ENCODE measurements at regions not wholly inside any gene's neighbourhood (a gene's known extent, or its start where the extent isn't known, plus 50 kb on each side); places are given as distances from the start of the nearest gene placed in this dataset.

- TF ChIP-seq, protein P1, sequence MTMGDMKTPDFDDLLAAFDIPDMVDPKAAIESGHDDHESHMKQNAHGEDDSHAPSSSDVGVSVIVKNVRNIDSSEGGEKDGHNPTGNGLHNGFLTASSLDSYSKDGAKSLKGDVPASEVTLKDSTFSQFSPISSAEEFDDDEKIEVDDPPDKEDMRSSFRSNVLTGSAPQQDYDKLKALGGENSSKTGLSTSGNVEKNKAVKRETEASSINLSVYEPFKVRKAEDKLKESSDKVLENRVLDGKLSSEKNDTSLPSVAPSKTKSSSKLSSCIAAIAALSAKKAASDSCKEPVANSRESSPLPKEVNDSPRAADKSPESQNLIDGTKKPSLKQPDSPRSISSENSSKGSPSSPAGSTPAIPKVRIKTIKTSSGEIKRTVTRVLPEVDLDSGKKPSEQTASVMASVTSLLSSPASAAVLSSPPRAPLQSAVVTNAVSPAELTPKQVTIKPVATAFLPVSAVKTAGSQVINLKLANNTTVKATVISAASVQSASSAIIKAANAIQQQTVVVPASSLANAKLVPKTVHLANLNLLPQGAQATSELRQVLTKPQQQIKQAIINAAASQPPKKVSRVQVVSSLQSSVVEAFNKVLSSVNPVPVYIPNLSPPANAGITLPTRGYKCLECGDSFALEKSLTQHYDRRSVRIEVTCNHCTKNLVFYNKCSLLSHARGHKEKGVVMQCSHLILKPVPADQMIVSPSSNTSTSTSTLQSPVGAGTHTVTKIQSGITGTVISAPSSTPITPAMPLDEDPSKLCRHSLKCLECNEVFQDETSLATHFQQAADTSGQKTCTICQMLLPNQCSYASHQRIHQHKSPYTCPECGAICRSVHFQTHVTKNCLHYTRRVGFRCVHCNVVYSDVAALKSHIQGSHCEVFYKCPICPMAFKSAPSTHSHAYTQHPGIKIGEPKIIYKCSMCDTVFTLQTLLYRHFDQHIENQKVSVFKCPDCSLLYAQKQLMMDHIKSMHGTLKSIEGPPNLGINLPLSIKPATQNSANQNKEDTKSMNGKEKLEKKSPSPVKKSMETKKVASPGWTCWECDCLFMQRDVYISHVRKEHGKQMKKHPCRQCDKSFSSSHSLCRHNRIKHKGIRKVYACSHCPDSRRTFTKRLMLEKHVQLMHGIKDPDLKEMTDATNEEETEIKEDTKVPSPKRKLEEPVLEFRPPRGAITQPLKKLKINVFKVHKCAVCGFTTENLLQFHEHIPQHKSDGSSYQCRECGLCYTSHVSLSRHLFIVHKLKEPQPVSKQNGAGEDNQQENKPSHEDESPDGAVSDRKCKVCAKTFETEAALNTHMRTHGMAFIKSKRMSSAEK (CRISPR knock-in tag; IDR thresholded peaks at IDR 0.05; ENCODE audit: borderline replicate concordance) = no peak
- TF ChIP-seq ZNF138 (CRISPR knock-in tag; conservative IDR thresholded peaks at IDR 0.05) = no peak
- TF ChIP-seq ZNF219 (CRISPR knock-in tag; IDR thresholded peaks at IDR 0.05; ENCODE audit: borderline replicate concordance) = no peak
- no peak for TF ChIP-seq FOXP1 (CRISPR knock-in tag; IDR thresholded peaks at IDR 0.05; ENCODE audit: borderline replicate concordance)
- no peak for TF ChIP-seq ZNF317 (CRISPR knock-in tag; IDR thresholded peaks at IDR 0.05; ENCODE audit: borderline replicate concordance, low read depth)
- TF ChIP-seq ELF4 (CRISPR knock-in tag; IDR thresholded peaks at IDR 0.05; ENCODE audit: low read depth) = no peak
Observed at GRCh38 chr11:37718431-37718999, 1120.5 kb upstream of the RAG2 start (continued).

- POLR2A ChIA-PET = no interaction called here
- ATAC-seq = peak; percentile 73
- peaks cover 78% of the 10 kb centered on the region for H3K9me3 Mint-ChIP-seq
- TF ChIP-seq STAT6 (CRISPR knock-in tag; conservative IDR thresholded peaks at IDR 0.05; ENCODE audit: low read depth) = no peak
- TF ChIP-seq SMAD4 (CRISPR knock-in tag; IDR thresholded peaks at IDR 0.05) = no peak
- TF ChIP-seq RORB (CRISPR knock-in tag; IDR thresholded peaks at IDR 0.05) = no peak
- TF ChIP-seq, protein P2, sequence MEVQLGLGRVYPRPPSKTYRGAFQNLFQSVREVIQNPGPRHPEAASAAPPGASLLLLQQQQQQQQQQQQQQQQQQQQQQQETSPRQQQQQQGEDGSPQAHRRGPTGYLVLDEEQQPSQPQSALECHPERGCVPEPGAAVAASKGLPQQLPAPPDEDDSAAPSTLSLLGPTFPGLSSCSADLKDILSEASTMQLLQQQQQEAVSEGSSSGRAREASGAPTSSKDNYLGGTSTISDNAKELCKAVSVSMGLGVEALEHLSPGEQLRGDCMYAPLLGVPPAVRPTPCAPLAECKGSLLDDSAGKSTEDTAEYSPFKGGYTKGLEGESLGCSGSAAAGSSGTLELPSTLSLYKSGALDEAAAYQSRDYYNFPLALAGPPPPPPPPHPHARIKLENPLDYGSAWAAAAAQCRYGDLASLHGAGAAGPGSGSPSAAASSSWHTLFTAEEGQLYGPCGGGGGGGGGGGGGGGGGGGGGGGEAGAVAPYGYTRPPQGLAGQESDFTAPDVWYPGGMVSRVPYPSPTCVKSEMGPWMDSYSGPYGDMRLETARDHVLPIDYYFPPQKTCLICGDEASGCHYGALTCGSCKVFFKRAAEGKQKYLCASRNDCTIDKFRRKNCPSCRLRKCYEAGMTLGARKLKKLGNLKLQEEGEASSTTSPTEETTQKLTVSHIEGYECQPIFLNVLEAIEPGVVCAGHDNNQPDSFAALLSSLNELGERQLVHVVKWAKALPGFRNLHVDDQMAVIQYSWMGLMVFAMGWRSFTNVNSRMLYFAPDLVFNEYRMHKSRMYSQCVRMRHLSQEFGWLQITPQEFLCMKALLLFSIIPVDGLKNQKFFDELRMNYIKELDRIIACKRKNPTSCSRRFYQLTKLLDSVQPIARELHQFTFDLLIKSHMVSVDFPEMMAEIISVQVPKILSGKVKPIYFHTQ (CRISPR knock-in tag; IDR thresholded peaks at IDR 0.05) = no peak
- TF ChIP-seq, protein P3, sequence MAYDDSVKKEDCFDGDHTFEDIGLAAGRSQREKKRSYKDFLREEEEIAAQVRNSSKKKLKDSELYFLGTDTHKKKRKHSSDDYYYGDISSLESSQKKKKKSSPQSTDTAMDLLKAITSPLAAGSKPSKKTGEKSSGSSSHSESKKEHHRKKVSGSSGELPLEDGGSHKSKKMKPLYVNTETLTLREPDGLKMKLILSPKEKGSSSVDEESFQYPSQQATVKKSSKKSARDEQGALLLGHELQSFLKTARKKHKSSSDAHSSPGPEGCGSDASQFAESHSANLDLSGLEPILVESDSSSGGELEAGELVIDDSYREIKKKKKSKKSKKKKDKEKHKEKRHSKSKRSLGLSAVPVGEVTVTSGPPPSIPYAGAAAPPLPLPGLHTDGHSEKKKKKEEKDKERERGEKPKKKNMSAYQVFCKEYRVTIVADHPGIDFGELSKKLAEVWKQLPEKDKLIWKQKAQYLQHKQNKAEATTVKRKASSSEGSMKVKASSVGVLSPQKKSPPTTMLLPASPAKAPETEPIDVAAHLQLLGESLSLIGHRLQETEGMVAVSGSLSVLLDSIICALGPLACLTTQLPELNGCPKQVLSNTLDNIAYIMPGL (CRISPR knock-in tag; IDR thresholded peaks at IDR 0.05) = no peak
- no peak for TF ChIP-seq FOXK1 (CRISPR knock-in tag; IDR thresholded peaks at IDR 0.05)
- no peak for TF ChIP-seq E2F4 (CRISPR knock-in tag; IDR thresholded peaks at IDR 0.05; ENCODE audit: borderline replicate concordance, low read depth)
- no peak for TF ChIP-seq NR1H2 (CRISPR knock-in tag; IDR thresholded peaks at IDR 0.05)
- TF ChIP-seq ESRRA (CRISPR knock-in tag; IDR thresholded peaks at IDR 0.05; ENCODE audit: borderline replicate concordance) = no peak
- TF ChIP-seq MXD4 (CRISPR knock-in tag; IDR thresholded peaks at IDR 0.05; ENCODE audit: borderline replicate concordance) = no peak
- TF ChIP-seq, protein P4, sequence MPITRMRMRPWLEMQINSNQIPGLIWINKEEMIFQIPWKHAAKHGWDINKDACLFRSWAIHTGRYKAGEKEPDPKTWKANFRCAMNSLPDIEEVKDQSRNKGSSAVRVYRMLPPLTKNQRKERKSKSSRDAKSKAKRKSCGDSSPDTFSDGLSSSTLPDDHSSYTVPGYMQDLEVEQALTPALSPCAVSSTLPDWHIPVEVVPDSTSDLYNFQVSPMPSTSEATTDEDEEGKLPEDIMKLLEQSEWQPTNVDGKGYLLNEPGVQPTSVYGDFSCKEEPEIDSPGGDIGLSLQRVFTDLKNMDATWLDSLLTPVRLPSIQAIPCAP (CRISPR knock-in tag; IDR thresholded peaks at IDR 0.05) = no peak
- no peak for TF ChIP-seq GRHL2 (CRISPR knock-in tag; IDR thresholded peaks at IDR 0.05; ENCODE audit: insufficient replicate concordance, severe bottlenecking)
- TF ChIP-seq ZNF263 (CRISPR knock-in tag; IDR thresholded peaks at IDR 0.05; ENCODE audit: low read depth) = no peak
- no peak for TF ChIP-seq ELF4 (CRISPR knock-in tag; IDR thresholded peaks at IDR 0.05; ENCODE audit: low read depth)
- TF ChIP-seq ATF2 (CRISPR knock-in tag; IDR thresholded peaks at IDR 0.05; ENCODE audit: borderline replicate concordance, low read depth) = no peak
Observed at GRCh38 chr11:37712251-37712650, 1114.2 kb upstream of the RAG2 start.

More at GRCh38 chr11:37712251-37712650, 1114.2 kb upstream of the RAG2 start:
- Mint-ChIP-seq H3K27me3 (ENCODE audit: low read depth) (no peaks in the 10 kb centered on the region), H3K27ac (no peak overlapping the region), H3K4me1 (no peaks in the 10 kb centered on the region), H3K4me3 (no peak overlapping the region), H3K36me3 (peaks cover 48% of the 10 kb centered on the region)
- CTCF ChIA-PET = interaction anchor here (1.2 kb wide), 1 partner anchor 26 kb away, joined by 3 read pairs; no protein-coding TSS in a partner anchor
- DNase-seq (ENCODE audit: low spot score) = no peak

Data from WTC11 (cell line).